Activated CD8-positive, alpha-beta T cell treated with anti-CD3 and anti-CD28 coated beads, Interleukin-2, amount 10 ng/mL, durations not matched to agents 7 days and 5 days (primary cell): ENCODE measurements at regions not wholly inside any gene's neighbourhood (a gene's known extent, or its start where the extent isn't known, plus 50 kb on each side); places are given as distances from the start of the nearest gene placed in this dataset.
"Not testable (repeated sequence)": the region's sequence is repeated elsewhere in the genome, so short reads cannot be mapped to it uniquely, and the experiment has no call there.

ENCODE experiments used
- ATAC-seq: fragments of 150-1000 bp; cut with Tn5 transposase; one replicate; pipeline ENCODE4 v1.10.0; 2021; ENCODE audit warnings: moderate library complexity
- CTCF ChIA-PET: fragments of 350-600 bp; sonication (Branson Sonifier 250); formaldehyde crosslinking; loops from one replicate; lab custom pipeline; 2021; ENCODE audit warnings: antibody characterized with exemption; lab: Charles Lee
- POLR2A ChIA-PET: fragments of 350-600 bp; sonication (Branson Sonifier 250); formaldehyde crosslinking; loops from one replicate; lab custom pipeline; 2021; ENCODE audit warnings: antibody characterized with exemption; lab: Charles Lee
- DNase-seq: peaks from one replicate; pipeline ENCODE4 v3.0.0-alpha.2; 2020
- H3K27ac Mint-ChIP-seq: one replicate; pipeline ENCODE4 v1.8.0; 2021; ENCODE audit warnings: mild to moderate bottlenecking, mixed read lengths
- H3K27me3 Mint-ChIP-seq: one replicate; pipeline ENCODE4 v1.8.0; 2021; ENCODE audit warnings: low read depth, mixed read lengths
- H3K36me3 Mint-ChIP-seq: one replicate; pipeline ENCODE4 v1.8.0; 2021; ENCODE audit warnings: low read depth, mixed read lengths
- H3K4me1 Mint-ChIP-seq: one replicate; pipeline ENCODE4 v1.8.0; 2021; ENCODE audit warnings: low read depth, mixed read lengths
- H3K4me3 Mint-ChIP-seq: one replicate; pipeline ENCODE4 v1.8.0; 2021; ENCODE audit warnings: mild to moderate bottlenecking, mixed read lengths
- H3K9me3 Mint-ChIP-seq: one replicate; pipeline ENCODE4 v1.8.0; 2022; ENCODE audit warnings: mixed read lengths; ENCODE audit not compliant: insufficient read depth

- Mint-ChIP-seq H3K27ac (no peak overlapping the region), H3K9me3 (no peaks in the 10 kb centered on the region), H3K27me3 (no peaks in the 10 kb centered on the region), H3K4me1 (no peaks in the 10 kb centered on the region), H3K4me3 (no peak overlapping the region), H3K36me3 (no peaks in the 10 kb centered on the region)
- POLR2A ChIA-PET = no interaction called here
- CTCF ChIA-PET = no interaction called here
- DNase-seq = no peak
- no peak for ATAC-seq
These were observed 404.7 kb upstream of the UBE2E2 start for GRCh38 chr3:22798461-22798860.

- H3K27ac Mint-ChIP-seq = no peak overlapping the region
- no peaks in the 10 kb centered on the region for H3K27me3 Mint-ChIP-seq
- H3K36me3 Mint-ChIP-seq = no peaks in the 10 kb centered on the region
- CTCF ChIA-PET = no interaction called here
- ATAC-seq = no peak
- H3K4me3 Mint-ChIP-seq = no peak overlapping the region
- POLR2A ChIA-PET = no interaction called here
- no peaks in the 10 kb centered on the region for H3K9me3 Mint-ChIP-seq
- no peaks in the 10 kb centered on the region for H3K4me1 Mint-ChIP-seq
- no peak for DNase-seq
These were observed 383.9 kb upstream of the UBE2E2 start for GRCh38 chr3:22819209-22819608.

GRCh38 chr3:22835041-22835440 lies 368.1 kb upstream of the UBE2E2 start:
- no peak overlapping the region for H3K27ac Mint-ChIP-seq
- H3K4me3 Mint-ChIP-seq = no peak overlapping the region
- CTCF ChIA-PET = no interaction called here
- DNase-seq (no peak), ATAC-seq (no peak)
- no peaks in the 10 kb centered on the region for H3K4me1 Mint-ChIP-seq
- H3K36me3 Mint-ChIP-seq = no peaks in the 10 kb centered on the region
- POLR2A ChIA-PET = no interaction called here
- no peaks in the 10 kb centered on the region for H3K27me3 Mint-ChIP-seq
- H3K9me3 Mint-ChIP-seq = no peaks in the 10 kb centered on the region

- no peak for DNase-seq
- ATAC-seq = no peak
- H3K4me1 Mint-ChIP-seq = no peaks in the 10 kb centered on the region
- H3K27ac Mint-ChIP-seq = no peak overlapping the region
- H3K9me3 Mint-ChIP-seq = no peaks in the 10 kb centered on the region
- no peak overlapping the region for H3K4me3 Mint-ChIP-seq
- CTCF ChIA-PET = no interaction called here
- H3K27me3 Mint-ChIP-seq = no peaks in the 10 kb centered on the region
- H3K36me3 Mint-ChIP-seq = no peaks in the 10 kb centered on the region
- POLR2A ChIA-PET = no interaction called here
These were observed 367.0 kb upstream of the UBE2E2 start for GRCh38 chr3:22836131-22836530.

GRCh38 chr3:22843854-22844253 lies 359.3 kb upstream of the UBE2E2 start:
- no peak overlapping the region for H3K27ac Mint-ChIP-seq
- H3K27me3 Mint-ChIP-seq = no peaks in the 10 kb centered on the region
- H3K4me3 Mint-ChIP-seq = no peak overlapping the region
- no peaks in the 10 kb centered on the region for H3K36me3 Mint-ChIP-seq
- POLR2A ChIA-PET = no interaction called here
- no peaks in the 10 kb centered on the region for H3K9me3 Mint-ChIP-seq
- no peak for ATAC-seq
- DNase-seq = no peak
- H3K4me1 Mint-ChIP-seq = no peaks in the 10 kb centered on the region
- CTCF ChIA-PET = no interaction called here

- H3K4me1 Mint-ChIP-seq = no peaks in the 10 kb centered on the region
- no peak for ATAC-seq
These were observed 356.6 kb upstream of the UBE2E2 start for GRCh38 chr3:22846566-22846965.

GRCh38 chr3:22849583-22849982 lies 353.5 kb upstream of the UBE2E2 start:
- POLR2A ChIA-PET, ATAC-seq, H3K27me3 Mint-ChIP-seq, H3K9me3 Mint-ChIP-seq, CTCF ChIA-PET, H3K36me3 Mint-ChIP-seq, DNase-seq, H3K4me3 Mint-ChIP-seq, H3K27ac Mint-ChIP-seq, H3K4me1 Mint-ChIP-seq: not testable (repeated sequence)

More at GRCh38 chr3:22846566-22846965, 356.6 kb upstream of the UBE2E2 start:
- DNase-seq = no peak
- POLR2A ChIA-PET = no interaction called here
- H3K9me3 Mint-ChIP-seq = no peaks in the 10 kb centered on the region
- no peaks in the 10 kb centered on the region for H3K27me3 Mint-ChIP-seq
- H3K4me3 Mint-ChIP-seq = no peak overlapping the region
- H3K36me3 Mint-ChIP-seq = no peaks in the 10 kb centered on the region
- CTCF ChIA-PET = no interaction called here
- H3K27ac Mint-ChIP-seq = no peak overlapping the region

GRCh38 chr3:22856811-22857210 lies 346.3 kb upstream of the UBE2E2 start:
- Mint-ChIP-seq H3K4me1 (no peaks in the 10 kb centered on the region), H3K27ac (no peak overlapping the region), H3K4me3 (no peak overlapping the region), H3K36me3 (no peaks in the 10 kb centered on the region), H3K27me3 (no peaks in the 10 kb centered on the region), H3K9me3 (no peaks in the 10 kb centered on the region)
- POLR2A ChIA-PET = no interaction called here
- ATAC-seq (no peak), DNase-seq (no peak)
- CTCF ChIA-PET = no interaction called here

GRCh38 chr3:22858486-22858885 lies 344.6 kb upstream of the UBE2E2 start:
- H3K27me3 Mint-ChIP-seq = no peaks in the 10 kb centered on the region
- ATAC-seq (no peak), DNase-seq (no peak)
- no peaks in the 10 kb centered on the region for H3K4me1 Mint-ChIP-seq
- CTCF ChIA-PET = interaction anchor here (0.9 kb wide), 1 partner anchor 30 kb away, joined by 3 read pairs; no protein-coding TSS in a partner anchor
- H3K4me3 Mint-ChIP-seq = no peak overlapping the region
- H3K27ac Mint-ChIP-seq = no peak overlapping the region
- no peaks in the 10 kb centered on the region for H3K36me3 Mint-ChIP-seq
- no peaks in the 10 kb centered on the region for H3K9me3 Mint-ChIP-seq
- POLR2A ChIA-PET = no interaction called here

GRCh38 chr3:22859618-22860017 lies 343.5 kb upstream of the UBE2E2 start:
- Mint-ChIP-seq H3K9me3 (no peaks in the 10 kb centered on the region), H3K36me3 (no peaks in the 10 kb centered on the region), H3K4me3 (no peak overlapping the region), H3K27ac (no peak overlapping the region), H3K4me1 (no peaks in the 10 kb centered on the region), H3K27me3 (no peaks in the 10 kb centered on the region)
- ChIA-PET CTCF (interaction anchor here (0.7 kb wide), 1 partner anchor 11 kb away, joined by 3 read pairs; no protein-coding TSS in a partner anchor), POLR2A (no interaction called here)
- ATAC-seq = no peak
- no peak for DNase-seq

GRCh38 chr3:22861426-22861825 lies 341.7 kb upstream of the UBE2E2 start:
- DNase-seq = no peak
- ChIA-PET POLR2A (no interaction called here), CTCF (no interaction called here)
- no peak overlapping the region for H3K4me3 Mint-ChIP-seq
- no peaks in the 10 kb centered on the region for H3K27me3 Mint-ChIP-seq
- no peaks in the 10 kb centered on the region for H3K9me3 Mint-ChIP-seq
- no peak for ATAC-seq
- no peak overlapping the region for H3K27ac Mint-ChIP-seq
- H3K4me1 Mint-ChIP-seq = no peaks in the 10 kb centered on the region
- H3K36me3 Mint-ChIP-seq = no peaks in the 10 kb centered on the region

- no peaks in the 10 kb centered on the region for H3K9me3 Mint-ChIP-seq
- no peak overlapping the region for H3K4me3 Mint-ChIP-seq
- ATAC-seq (no peak), DNase-seq (no peak)
- POLR2A ChIA-PET = no interaction called here
- no peaks in the 10 kb centered on the region for H3K27me3 Mint-ChIP-seq
- no peaks in the 10 kb centered on the region for H3K36me3 Mint-ChIP-seq
- H3K27ac Mint-ChIP-seq = no peak overlapping the region
- no peaks in the 10 kb centered on the region for H3K4me1 Mint-ChIP-seq
- CTCF ChIA-PET = no interaction called here
These were observed 341.0 kb upstream of the UBE2E2 start for GRCh38 chr3:22862111-22862510.

GRCh38 chr3:22882834-22883233 lies 320.3 kb upstream of the UBE2E2 start:
- CTCF ChIA-PET, H3K9me3 Mint-ChIP-seq, H3K27ac Mint-ChIP-seq, H3K4me1 Mint-ChIP-seq, POLR2A ChIA-PET, ATAC-seq, H3K36me3 Mint-ChIP-seq, H3K4me3 Mint-ChIP-seq, H3K27me3 Mint-ChIP-seq, DNase-seq: not testable (repeated sequence)
